GM20000 (cell line): ENCODE measurements at regions not wholly inside any gene's neighbourhood (a gene's known extent, or its start where the extent isn't known, plus 50 kb on each side); places are given as distances from the start of the nearest gene placed in this dataset.
"Not testable (repeated sequence)": the region's sequence is repeated elsewhere in the genome, so short reads cannot be mapped to it uniquely, and the experiment has no call there.

Experiments used
- DNase-seq: peaks from one replicate; pipeline ENCODE4 v3.0.0; 2012; ENCODE audit warnings: low spot score
- TF ChIP-seq, protein P1 (sequence below): IDR thresholded peaks from 2 replicates; pipeline ENCODE4 v1.5.1; 2012; ENCODE audit warnings: mild to moderate bottlenecking, control low read depth; ENCODE audit errors: extremely low read depth, missing control alignments

DNA sequence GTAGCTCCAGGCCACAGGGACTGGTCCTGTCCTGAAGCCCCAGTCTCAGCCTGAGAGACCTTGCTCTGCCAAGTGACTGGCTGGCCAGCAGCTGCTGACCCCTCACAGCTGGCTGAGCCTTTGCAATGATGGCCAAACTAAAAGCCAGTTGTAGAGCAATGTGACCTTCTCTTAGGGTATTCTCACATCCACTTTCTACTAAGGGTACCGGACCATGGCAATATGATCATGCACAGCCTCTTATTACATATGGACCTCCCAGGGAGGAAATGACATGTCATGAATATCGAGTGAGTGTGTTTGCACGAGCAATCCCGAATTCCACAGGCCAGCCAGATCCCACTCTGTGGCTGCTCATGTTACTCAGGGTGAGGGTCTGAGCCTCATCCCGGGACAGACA is 213.9 kb downstream of the VAPA start:
- TF ChIP-seq, protein P1, sequence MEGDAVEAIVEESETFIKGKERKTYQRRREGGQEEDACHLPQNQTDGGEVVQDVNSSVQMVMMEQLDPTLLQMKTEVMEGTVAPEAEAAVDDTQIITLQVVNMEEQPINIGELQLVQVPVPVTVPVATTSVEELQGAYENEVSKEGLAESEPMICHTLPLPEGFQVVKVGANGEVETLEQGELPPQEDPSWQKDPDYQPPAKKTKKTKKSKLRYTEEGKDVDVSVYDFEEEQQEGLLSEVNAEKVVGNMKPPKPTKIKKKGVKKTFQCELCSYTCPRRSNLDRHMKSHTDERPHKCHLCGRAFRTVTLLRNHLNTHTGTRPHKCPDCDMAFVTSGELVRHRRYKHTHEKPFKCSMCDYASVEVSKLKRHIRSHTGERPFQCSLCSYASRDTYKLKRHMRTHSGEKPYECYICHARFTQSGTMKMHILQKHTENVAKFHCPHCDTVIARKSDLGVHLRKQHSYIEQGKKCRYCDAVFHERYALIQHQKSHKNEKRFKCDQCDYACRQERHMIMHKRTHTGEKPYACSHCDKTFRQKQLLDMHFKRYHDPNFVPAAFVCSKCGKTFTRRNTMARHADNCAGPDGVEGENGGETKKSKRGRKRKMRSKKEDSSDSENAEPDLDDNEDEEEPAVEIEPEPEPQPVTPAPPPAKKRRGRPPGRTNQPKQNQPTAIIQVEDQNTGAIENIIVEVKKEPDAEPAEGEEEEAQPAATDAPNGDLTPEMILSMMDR = no peak
- DNase-seq = no peak

DNA sequence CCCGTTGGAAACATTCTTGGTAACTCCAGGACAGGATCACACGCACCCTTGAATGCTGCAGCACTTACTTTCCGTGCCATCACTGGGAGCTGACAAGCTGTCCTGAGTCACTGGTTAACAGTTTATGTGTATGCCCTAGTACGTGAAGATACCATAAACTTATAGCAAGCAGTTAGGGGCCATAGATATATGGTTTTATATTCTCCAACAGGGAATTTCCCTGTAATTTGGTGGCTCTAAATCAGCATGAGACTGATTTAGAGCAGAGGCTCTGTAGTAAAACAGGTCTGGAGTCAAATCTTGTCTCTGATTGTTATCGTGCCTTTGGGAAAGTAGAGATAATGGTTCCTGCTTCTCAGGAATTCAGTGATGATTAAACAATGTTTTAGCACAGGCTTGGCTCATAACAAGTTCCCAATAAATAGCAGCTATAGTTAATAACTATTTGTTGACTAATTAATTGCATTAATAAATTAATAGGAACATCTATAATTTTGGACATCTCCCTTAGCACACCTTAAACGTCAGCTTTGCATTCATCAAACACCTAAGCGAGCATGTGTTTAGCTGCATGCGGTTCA is 215.2 kb downstream of the VAPA start:
- no peak for DNase-seq
- TF ChIP-seq, protein P1 = no peak

DNA sequence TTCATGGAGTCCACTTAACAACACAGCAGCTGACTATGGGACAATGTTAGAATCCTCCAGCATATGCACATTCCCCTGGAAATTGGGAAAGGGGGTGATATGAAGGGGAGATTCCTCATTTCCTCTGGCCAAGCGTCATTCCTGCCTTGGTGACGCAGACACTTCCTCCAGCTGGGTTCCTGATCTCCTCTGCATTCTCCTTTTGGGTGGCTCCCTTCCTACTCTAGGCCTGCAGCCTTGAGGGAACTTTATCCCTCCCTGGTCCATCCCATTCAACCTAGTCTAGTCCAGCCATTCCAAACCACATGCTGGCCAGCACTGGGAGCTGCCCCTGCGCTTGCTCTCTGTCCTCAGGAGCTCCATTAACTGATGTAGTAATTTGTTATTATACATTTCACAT is 216.8 kb downstream of the VAPA start:
- TF ChIP-seq, protein P1 = no peak
- no peak for DNase-seq

DNA sequence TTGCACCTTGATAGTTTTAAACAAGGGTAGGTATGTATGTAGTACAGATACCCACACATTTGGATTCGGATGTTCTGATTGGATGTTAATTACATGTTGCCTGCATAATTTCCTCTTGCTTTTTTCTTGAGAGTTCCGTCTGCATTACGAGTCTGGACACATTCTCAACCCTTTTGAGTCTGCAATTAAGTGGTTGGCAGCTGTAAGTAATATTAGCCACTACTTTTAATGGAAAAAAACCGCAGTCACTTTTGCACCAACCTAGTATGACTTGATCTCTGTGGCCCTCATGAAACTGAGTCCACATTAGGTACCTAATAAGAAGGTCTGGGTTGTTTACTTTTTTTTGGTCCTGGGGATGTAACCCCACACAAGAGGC is 217.3 kb downstream of the VAPA start:
- no peak for DNase-seq
- TF ChIP-seq, protein P1 = no peak

DNA sequence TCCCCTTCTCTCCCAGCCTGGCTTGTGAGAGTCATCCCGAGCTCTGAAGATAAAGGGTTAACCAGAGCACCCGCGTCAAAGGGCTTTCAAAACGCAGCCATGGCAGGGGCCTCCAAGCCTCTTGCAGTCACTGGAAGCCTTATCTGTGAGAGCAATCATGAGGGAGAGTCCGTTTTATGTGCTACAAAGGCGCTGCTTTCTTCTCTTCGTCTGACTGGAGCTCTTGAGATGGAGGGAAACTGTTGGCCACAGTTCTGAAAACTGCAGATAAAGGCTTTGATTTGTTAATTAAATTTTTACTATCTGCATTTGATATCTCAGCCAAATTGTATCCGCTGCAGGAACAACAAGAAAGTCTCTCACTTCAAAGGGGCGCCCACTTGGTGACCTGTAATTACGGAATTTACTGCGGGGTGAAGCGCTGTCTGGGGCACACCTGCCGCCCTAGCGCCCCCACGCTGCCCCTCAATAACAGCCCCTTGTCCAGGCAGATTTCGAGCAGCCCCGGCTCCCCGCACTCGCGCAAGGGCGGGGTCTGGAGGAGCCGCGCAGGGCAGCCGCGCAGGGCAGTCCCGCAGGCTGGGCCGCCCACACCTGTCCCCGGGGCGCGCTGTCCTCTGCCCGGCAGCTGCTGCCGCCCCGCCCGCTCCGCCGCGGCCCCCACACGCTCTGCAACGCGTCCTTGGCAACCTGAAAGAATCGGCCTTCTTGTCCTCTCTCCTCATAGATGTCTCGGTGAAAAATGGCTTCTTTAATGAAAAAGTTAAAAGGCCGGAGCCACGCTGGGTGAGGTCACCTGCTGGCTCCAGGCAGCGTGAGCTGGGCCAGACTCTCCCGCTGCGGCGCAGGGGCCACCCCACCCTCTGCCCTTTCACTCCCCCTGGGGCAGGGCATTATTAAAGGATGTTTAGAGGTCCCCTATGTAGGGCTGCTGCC is 217.9 kb downstream of the VAPA start:
- no peak for DNase-seq
- TF ChIP-seq, protein P1 = no peak

DNA sequence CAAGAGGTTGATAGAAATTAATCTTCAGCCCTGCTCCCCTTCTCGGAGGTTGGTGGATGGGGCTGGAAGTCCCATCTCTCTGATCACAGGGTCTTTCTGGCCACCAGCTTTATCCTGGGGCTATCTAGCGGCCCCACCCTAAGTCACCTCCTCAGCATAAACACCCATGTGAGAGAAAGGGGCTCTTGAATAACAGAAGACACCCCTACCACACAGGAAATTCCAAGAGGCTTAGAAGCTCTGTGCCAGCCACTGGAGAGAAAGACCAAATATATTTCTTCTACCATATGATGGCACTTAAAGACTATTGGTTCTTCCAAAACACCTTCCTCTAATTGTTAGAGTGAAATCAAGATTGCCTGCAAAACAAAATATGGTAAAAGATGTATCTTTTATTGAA is 219.7 kb downstream of the VAPA start:
- no peak for DNase-seq

DNA sequence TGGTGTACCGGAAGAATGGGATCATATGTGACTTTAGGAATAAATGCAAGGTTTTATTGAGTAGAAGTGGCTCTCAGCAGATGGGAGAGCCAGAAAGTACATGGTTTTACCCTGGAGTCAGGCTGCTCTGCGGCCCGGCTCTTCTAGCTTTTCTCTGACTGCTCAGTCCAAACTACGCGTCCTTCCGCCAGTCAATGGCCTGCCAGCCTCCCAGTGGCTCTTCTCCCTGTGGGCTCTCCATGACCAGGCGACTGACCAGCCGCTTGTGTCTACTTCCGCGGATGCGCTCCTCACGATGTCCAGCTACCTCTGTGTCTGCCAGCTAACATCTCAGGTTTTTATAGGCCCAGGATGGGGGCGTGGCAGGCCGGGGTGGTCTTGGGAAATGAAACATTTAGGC is 220.4 kb downstream of the VAPA start:
- DNase-seq = no peak
- TF ChIP-seq, protein P1 = no peak

More for the DNA sequence above, 219.7 kb downstream of the VAPA start:
- TF ChIP-seq, protein P1 = no peak

DNA sequence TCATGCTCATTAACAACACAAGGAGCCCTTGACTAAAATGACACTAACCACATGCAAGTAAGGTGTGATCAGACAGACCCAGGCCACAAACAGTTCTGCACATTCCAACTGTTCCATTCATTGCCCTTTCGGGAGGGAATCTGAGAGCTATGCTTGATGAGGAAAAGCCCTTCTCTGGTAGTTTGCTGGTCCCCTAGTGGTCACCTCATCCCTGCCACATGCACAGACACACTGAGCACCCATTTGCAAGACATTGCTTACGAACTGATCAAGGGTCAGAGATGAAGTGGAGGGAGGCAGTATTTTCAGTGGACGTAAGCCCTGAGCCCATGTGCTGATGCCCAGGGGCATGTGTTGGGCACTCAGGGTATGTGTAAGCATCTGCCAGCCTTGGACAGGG is 220.9 kb downstream of the VAPA start:
- not testable (repeated sequence) for DNase-seq
